Left forelimb (tissue), 1 donor: ENCODE measurements at regions not wholly inside any gene's neighbourhood (a gene's known extent, or its start where the extent isn't known, plus 50 kb on each side); places are given as distances from the start of the nearest gene placed in this dataset.

Source experiments
- DNase-seq: peaks from one replicate; pipeline ENCODE4 v3.0.0-alpha.2; 2018; ENCODE audit warnings: low spot score

- no peak for DNase-seq
Measured at GRCh38 chr6:156131221-156131903, 645.8 kb upstream of the ARID1B start.

DNA sequence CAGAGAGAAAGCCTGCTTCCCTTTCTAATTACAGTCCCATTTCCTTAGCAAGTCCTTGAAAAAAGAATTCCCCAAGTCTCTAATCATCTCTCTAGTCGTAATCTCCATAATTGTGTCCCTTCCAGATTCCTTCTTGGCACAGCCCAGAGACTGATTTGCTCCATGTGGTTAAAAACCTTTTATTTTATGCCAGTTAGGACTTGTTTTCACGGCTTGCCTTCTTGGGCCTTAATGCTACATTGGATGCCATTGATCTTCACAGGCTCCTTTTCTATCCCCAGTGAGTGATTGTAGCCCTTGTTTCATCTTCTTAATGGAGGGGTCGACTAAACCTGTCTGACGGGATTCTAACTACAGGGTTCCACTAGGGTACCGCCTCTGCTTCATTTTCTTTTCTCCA is 650.6 kb upstream of the ARID1B start:
- DNase-seq: no peak

DNA sequence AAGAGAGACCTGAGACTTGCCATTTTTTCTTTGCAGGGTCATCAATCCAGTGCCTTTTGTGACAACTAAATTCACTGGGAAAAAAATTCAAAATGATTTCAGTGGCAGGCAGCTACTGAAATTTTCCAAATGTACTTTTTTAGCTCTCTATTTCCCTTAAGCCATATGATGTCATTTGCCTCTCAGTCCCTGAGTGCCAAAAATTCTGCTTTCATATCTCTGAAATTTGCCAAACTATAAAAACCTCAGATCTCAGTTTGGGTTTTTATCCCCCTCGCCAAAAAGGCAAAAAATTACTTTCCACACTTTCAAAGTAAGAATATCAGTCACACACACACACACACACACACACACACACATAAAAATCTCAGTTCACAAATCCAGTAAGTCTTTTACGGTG is 651.3 kb upstream of the ARID1B start:
- DNase-seq: no peak

DNA sequence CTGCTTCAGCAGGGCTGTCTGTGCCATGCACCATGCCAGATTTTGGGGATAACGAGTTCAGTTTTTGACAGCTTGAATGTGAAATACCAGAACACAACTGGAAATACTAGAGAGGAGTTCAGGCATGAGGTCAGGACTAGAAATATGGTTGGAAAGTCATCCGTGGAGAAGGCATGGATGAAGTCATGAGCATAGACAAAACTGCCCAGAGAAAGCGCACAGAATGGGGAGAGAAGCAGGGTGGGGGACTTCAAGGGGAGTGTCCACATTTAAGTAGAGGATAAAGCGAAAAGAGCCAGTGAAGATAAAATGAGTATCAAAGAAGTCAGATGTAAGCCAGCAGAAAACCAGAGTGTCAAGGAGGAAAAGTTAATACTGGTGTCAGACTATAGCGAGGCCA is 653.4 kb upstream of the ARID1B start:
- no peak for DNase-seq

- DNase-seq: no peak
Measured at GRCh38 chr6:156121973-156122372, 655.2 kb upstream of the ARID1B start.

DNA sequence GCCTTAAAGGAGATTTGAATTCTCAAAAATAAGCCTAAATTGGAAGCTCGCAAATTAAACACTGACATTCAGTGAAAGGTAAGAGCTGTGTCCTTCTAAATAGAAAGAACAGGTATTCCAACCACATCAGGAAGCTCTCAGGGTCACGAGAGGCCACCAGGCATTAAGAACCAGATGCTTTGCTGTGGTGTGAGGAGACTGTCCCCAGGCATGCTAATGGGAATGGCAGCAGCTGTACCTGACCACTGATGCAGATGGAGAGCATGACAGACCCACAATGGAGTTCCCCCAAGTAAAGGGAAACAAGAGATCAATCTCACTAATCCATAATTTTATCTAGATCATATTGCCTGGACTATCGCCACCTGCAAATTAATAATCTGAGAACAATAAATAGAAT is 658.9 kb upstream of the NOX3 start:
- DNase-seq: no peak

GRCh38 chr6:156113631-156114030 is 658.0 kb upstream of the NOX3 start:
- no peak for DNase-seq

GRCh38 chr6:156111913-156112312 is 656.3 kb upstream of the NOX3 start:
- DNase-seq: no peak

- DNase-seq: no peak
Measured at GRCh38 chr6:156110249-156110648, 654.6 kb upstream of the NOX3 start.

DNA sequence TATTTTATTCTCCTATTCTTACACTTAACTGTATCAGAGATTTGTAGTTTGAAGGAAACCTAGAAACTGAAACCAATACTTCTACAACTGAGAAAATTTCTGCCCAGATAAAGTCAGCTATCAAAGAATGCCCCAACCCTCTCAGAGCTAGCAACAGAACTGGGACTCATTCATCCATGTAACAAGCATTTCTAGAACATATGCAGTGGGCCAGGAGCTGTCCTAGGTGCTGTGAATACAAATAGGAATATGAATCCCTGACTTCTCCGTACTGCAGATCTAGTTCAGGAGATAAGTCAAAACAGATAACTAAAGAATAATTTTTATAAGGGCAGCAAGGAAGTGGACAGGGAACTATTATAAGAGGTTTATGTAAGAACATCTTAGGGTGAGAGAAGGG is 654.1 kb upstream of the NOX3 start:
- no peak for DNase-seq

- no peak for DNase-seq
Measured at GRCh38 chr6:156107624-156108101, 652.0 kb upstream of the NOX3 start.

- DNase-seq: no peak
Measured at GRCh38 chr6:156102129-156102528, 646.5 kb upstream of the NOX3 start.

DNA sequence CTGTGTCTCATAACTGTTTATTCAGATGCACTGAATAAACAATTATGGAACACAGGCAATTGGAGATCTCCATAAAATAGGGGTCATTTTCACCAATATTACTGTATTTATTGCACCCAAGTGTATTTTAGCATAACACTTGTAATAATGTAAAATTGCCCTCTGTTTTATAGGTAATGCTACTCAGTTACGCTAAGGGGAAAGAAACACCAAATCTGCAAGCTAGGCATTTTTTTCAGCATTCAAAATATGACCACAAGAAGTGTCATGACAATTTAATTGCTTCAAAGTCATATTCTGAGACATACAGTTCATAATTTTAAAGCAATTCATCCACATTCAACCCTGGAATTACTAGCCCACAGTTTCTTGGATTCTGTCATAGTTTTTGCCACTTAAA is 643.2 kb upstream of the NOX3 start:
- DNase-seq: no peak

DNA sequence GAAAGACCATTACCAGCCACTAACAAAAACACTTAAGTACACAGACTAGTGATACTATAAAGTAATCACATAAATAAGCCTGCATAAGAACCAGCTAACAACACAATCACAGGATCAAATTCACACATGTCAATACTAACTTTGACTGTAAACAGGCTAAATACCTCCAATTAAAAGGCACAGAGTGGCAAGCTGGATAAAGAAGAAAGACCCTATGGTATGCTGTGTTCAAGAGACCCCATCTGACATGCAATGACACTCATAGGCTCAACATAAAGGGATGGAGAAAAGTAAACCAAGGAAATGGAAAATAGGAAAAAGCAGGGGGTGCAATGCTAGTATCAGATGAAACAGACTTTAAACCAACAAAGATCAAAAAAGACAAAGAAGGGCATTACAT is 631.8 kb upstream of the NOX3 start:
- DNase-seq: no peak

GRCh38 chr6:156082012-156082411 is 626.4 kb upstream of the NOX3 start:
- no peak for DNase-seq

GRCh38 chr6:156080371-156080770 is 624.7 kb upstream of the NOX3 start:
- no peak for DNase-seq

GRCh38 chr6:156068881-156069280 is 613.2 kb upstream of the NOX3 start:
- no peak for DNase-seq

DNA sequence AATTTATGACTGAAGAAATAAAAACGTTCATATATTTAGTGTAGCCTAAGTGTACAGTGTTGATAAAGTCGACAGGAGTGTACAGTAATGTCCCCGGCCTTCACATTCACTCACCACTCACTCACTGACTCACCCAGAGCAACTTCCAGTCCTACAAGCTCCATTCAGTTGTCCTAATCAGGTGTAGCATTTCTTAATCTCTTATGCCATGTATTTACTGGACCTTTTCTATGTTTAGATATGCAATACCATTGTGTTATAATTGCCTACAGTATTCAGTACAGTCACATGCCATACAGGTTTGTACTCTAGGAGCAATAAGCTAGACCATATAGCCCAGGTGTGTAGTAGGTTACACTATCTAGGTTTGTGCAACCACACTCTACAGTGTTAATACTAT is 610.2 kb upstream of the NOX3 start:
- DNase-seq: no peak

DNA sequence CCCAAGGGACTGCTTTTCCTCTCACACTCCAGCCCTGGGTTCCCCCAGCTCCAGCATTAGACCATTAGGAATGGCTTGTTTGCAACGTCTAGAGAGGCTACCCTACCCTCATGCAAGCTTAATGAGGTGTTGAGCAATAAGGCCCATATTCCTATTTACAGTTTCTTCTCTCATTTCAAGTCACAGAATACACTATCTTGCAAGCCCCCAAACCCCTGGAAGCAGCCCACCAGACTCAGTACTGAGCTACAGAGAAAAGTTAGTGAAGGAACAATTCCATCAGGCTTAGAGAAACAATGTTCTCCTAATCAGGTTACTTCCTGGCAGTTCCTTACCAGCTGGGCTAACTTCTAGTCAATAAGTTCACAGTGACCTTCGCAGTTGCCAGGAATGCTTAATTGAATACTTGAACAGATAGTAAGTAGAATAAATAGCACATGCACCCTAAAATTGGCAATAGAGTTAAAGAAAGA is 606.5 kb upstream of the NOX3 start:
- DNase-seq: no peak

GRCh38 chr6:156061465-156061864 is 605.8 kb upstream of the NOX3 start:
- DNase-seq: no peak

GRCh38 chr6:156060013-156060412 is 604.4 kb upstream of the NOX3 start:
- no peak for DNase-seq

DNA sequence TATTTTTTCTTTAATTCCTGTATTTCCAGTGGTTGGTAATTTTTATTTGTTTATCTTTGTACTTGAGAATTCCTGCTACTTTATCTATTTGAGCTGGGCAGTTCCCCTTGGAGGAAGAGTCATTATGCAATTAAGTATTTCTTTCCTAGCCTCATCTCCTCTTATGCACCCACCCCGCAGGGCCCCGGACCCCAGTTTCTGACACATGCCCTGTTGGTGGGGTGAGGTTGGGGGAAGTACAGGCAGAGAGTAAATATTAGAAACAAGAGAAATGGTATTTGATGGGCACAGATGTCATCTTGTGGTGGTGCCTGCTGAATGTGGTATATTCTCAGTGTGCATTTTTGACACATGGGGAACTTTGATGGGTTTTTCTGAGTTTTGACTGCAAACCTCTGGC is 602.7 kb upstream of the NOX3 start:
- no peak for DNase-seq

DNA sequence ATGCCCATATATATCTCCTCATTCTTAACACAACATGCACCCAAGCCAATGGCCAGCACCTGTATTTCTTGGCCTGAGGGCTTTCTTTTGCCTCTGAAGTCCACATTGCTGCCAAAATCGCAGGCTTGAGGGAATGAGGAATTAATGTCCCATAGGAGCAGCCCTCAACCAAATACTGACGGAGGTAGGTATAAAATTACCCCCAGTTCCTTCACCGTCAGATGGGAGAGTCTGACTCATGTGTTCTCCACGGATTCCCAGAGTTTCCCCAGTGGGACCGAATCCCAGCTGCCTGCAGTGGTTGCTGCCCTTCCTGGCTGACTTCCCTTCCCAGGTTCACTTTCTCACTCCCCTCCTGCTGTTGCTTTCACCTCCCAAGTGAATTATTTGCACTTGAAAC is 602.2 kb upstream of the NOX3 start:
- DNase-seq: no peak

DNA sequence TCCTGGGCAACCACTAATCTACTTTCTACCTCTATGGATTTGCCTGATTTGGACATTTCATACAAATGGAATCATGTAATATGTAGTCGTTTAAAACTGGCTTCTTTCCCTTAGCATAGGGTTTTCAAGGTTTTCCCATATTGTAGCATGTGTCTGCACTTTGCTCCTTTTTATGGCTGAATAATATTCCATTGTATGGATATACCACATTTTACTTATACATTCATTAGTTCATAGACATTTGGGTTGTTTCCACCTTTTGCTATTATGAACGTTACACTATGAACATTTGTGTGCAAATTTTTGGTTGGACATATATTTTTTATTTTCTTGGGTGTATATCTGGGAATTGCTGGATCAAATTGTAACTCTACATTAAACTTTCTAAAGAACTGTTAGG is 600.4 kb upstream of the NOX3 start:
- no peak for DNase-seq
